HL-60 (cell line): ENCODE measurements at regions not wholly inside any gene's neighbourhood (a gene's known extent, or its start where the extent isn't known, plus 50 kb on each side); places are given as distances from the start of the nearest gene placed in this dataset.

Source experiments
- DNase-seq, 2 experiments: peaks; one replicate each; pipeline ENCODE4 v3.0.0-alpha.2; 2010 to 2020; ENCODE audit warnings: low read depth in 1 of 2, low spot score in 1 of 2
- H3K27ac ChIP-seq: fragments of 250-450 bp; sonication (Bioruptor Pico); replicated peaks from 2 replicates; pipeline ENCODE4 v1.5.1; 2020; ENCODE audit warnings: mild to moderate bottlenecking, moderate library complexity
- H3K27me3 ChIP-seq: fragments of 250-450 bp; sonication (Bioruptor Pico); 2 replicates; pipeline ENCODE4 v1.5.1; 2021; ENCODE audit warnings: mild to moderate bottlenecking, moderate library complexity; ENCODE audit not compliant: insufficient read depth, poor library complexity, severe bottlenecking
- H3K4me3 ChIP-seq: replicated peaks from 2 replicates; pipeline ENCODE4 v1.5.1; 2011; ENCODE audit warnings: mild to moderate bottlenecking, control low read depth, low read length; ENCODE audit not compliant: insufficient read depth
- GABPA ChIP-seq: IDR thresholded peaks from 2 replicates; pipeline ENCODE4 v1.6.1; 2012; ENCODE audit warnings: low read depth
- POLR2AphosphoS5 ChIP-seq: IDR thresholded peaks from 2 replicates; pipeline ENCODE4 v1.6.1; 2012; ENCODE audit warnings: low read depth
- SPI1 ChIP-seq: IDR thresholded peaks from 2 replicates; pipeline ENCODE4 v1.6.1; 2012; ENCODE audit warnings: low read depth, mild to moderate bottlenecking, borderline replicate concordance
- TF ChIP-seq, protein P1 (sequence below): IDR thresholded peaks from one replicate; pipeline ENCODE4 v1.5.1; 2011; ENCODE audit warnings: low read length, control low read depth, inconsistent platforms; ENCODE audit not compliant: insufficient read depth
- TF ChIP-seq, protein P2 (sequence below): IDR thresholded peaks from 2 replicates; pipeline ENCODE4 v1.6.1; 2012; ENCODE audit warnings: low read depth; ENCODE audit not compliant: insufficient replicate concordance

DNA sequence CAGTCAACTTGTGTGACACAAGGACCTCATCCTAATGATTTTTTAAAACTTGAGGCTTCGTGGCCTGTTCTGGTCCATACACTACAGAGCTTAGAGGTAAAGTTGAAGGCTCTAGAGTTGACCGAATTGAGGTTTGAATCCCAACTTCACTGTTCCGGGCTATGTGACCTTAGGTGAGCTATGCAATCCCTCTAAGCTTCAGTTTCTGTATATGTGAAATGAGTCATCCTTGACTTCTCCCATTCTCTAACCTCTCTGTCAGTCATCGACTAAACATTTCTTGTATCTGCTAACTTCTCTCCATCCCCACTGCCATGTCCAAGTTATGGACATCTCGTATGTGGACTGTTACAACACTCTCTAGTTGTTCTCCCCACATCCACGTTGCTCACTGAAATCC is 178.2 kb upstream of the TMEM45B start:
- no peak for DNase-seq
- TF ChIP-seq GABPA (no peak), POLR2AphosphoS5 (no peak), SPI1 (no peak)
- TF ChIP-seq, protein P1, sequence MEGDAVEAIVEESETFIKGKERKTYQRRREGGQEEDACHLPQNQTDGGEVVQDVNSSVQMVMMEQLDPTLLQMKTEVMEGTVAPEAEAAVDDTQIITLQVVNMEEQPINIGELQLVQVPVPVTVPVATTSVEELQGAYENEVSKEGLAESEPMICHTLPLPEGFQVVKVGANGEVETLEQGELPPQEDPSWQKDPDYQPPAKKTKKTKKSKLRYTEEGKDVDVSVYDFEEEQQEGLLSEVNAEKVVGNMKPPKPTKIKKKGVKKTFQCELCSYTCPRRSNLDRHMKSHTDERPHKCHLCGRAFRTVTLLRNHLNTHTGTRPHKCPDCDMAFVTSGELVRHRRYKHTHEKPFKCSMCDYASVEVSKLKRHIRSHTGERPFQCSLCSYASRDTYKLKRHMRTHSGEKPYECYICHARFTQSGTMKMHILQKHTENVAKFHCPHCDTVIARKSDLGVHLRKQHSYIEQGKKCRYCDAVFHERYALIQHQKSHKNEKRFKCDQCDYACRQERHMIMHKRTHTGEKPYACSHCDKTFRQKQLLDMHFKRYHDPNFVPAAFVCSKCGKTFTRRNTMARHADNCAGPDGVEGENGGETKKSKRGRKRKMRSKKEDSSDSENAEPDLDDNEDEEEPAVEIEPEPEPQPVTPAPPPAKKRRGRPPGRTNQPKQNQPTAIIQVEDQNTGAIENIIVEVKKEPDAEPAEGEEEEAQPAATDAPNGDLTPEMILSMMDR: no peak
- TF ChIP-seq, protein P2, sequence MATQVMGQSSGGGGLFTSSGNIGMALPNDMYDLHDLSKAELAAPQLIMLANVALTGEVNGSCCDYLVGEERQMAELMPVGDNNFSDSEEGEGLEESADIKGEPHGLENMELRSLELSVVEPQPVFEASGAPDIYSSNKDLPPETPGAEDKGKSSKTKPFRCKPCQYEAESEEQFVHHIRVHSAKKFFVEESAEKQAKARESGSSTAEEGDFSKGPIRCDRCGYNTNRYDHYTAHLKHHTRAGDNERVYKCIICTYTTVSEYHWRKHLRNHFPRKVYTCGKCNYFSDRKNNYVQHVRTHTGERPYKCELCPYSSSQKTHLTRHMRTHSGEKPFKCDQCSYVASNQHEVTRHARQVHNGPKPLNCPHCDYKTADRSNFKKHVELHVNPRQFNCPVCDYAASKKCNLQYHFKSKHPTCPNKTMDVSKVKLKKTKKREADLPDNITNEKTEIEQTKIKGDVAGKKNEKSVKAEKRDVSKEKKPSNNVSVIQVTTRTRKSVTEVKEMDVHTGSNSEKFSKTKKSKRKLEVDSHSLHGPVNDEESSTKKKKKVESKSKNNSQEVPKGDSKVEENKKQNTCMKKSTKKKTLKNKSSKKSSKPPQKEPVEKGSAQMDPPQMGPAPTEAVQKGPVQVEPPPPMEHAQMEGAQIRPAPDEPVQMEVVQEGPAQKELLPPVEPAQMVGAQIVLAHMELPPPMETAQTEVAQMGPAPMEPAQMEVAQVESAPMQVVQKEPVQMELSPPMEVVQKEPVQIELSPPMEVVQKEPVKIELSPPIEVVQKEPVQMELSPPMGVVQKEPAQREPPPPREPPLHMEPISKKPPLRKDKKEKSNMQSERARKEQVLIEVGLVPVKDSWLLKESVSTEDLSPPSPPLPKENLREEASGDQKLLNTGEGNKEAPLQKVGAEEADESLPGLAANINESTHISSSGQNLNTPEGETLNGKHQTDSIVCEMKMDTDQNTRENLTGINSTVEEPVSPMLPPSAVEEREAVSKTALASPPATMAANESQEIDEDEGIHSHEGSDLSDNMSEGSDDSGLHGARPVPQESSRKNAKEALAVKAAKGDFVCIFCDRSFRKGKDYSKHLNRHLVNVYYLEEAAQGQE: no peak

DNA sequence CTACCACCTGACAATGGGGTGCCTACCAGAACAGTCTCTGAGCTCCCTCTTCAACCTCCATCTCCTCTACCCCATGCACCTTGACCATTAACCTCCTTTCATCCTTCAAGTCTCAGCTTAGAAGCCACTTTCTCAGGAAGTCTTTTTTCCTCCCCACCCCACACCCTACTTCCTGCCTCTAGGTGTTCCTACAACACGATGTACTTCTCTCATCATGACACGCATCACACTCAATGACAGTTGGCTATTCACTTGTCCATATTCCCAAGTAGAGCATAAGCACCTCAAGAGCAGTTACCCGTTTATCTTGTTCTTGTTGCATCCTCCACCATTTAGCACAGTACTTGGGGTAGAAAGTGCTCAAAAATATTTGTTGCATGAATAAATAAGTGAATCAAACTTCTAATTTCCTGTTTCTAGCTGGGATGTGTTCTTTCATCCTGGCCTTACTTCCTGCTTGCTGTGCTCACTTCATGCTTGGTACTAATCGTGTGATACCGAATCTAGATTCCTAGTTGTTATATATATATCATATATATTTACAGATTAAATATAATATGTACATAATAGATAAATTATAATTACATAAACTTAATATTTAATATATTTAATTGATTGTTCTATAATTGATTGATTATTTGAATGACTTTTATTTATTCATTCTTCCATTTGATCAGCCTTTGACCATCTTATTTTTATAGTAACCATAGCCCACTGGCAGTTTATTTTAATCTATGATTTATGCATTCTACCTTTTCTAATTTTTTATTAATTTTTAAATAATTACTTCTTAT is 177.5 kb upstream of the TMEM45B start:
- DNase-seq: no peak
- Histone ChIP-seq H3K27me3 (peaks cover 13% of the 10 kb centered on the region), H3K4me3 (no peak overlapping the region), H3K27ac (no peak overlapping the region)
- TF ChIP-seq POLR2AphosphoS5: no peak
- no peak for TF ChIP-seq SPI1
- TF ChIP-seq, protein P2: no peak
- no peak for TF ChIP-seq GABPA
- TF ChIP-seq, protein P1: no peak

More for the DNA sequence above, 178.2 kb upstream of the TMEM45B start:
- Histone ChIP-seq H3K27ac (no peak overlapping the region), H3K27me3 (peaks cover 13% of the 10 kb centered on the region), H3K4me3 (no peak overlapping the region)

DNA sequence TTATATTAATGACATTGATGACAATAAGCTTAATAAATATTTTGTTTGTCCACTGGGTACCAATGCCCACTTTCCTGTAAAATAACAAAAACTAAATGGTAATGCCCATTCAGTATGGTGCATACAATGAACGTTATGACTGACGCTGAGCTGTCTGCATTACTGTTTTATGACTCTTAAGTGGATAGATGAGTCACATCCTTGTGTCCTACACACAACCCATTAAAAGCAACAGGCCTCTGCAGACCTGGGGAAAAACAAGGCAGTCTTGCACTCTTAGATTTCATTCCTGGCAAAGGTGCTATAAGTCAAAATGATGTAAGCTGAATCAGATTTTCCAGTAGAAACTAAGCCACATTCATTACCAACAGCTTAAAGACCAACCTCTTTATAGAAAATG is 176.3 kb upstream of the TMEM45B start:
- TF ChIP-seq POLR2AphosphoS5: no peak
- TF ChIP-seq SPI1: no peak
- TF ChIP-seq, protein P1: no peak
- H3K4me3 ChIP-seq: no peak overlapping the region
- no peak overlapping the region for H3K27ac ChIP-seq
- peaks cover 15% of the 10 kb centered on the region for H3K27me3 ChIP-seq
- DNase-seq: no peak
